GM18519 (cell line): ENCODE measurements at regions not wholly inside any gene's neighbourhood (a gene's known extent, or its start where the extent isn't known, plus 50 kb on each side); places are given as distances from the start of the nearest gene placed in this dataset.
A peak's percentile ranks its signal among the peaks of the same experiment; 100 is the strongest.

Experiments
- ATAC-seq: cut with Tn5 transposase; IDR thresholded peaks from one replicate; pipeline ENCODE4 v1.9.1; 2021; ENCODE audit warnings: mild to moderate bottlenecking, moderate library complexity; ENCODE audit not compliant: unreplicated experiment, low FRiP score

DNA sequence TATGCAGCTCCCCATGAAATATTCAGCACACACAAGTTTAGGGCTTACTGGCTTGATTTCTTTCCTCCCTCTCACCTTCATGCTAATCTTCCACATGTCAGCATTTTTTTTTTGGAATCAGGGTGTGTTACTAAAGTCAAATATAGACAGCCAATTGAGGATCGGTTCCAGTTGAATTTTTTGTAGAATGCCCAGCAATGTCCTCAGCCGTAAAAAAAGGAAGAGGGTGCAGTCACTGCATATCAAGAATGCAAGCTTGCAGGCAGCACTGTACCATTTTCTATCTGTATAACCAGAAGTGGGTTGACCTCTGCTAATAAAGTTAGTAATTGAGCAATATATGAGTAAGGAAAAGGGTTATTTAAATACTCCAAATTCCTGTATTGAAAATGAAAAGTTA, 51.4 kb upstream of the CHMP2B start:
- ATAC-seq, result no peak

DNA sequence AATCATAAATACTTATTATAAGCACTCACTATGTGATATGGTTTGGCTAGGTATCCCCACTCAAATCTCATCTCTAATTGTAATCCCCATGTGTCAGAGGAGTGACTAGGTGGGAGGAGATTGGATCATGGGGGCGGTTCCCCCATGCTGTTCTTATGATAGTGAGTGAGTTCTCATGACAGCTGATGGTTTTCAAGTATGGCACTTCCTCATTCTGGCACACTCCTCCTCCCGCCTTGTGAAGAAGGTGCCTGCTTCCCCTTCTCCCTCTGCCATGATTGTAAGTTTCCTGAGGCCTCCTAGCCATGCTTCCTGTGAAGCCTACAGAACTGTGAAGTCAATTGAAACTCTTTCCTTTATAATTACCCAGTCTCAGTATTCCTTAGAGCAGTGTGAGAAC, 53.3 kb upstream of the CHMP2B start:
- ATAC-seq, result no peak

DNA sequence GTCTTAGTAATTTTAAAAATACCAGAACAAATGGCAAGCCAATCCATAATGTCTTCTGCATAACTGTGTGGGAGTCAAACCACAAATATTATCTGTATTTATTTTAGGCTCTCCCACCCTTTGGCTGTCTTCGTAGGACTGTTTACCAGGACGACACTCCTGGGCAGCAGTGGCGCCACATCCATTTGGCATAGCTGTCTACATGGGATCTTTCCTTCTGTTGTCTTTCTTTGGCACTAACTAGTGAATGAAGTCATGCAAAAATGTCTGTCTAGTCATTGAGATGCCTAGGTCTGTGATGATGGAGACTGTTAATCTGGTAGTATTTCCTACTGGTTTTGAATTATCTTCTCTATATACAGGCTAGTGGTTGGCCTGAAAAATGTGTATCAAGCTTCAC, 54.0 kb upstream of the CHMP2B start:
- ATAC-seq, result no peak

DNA sequence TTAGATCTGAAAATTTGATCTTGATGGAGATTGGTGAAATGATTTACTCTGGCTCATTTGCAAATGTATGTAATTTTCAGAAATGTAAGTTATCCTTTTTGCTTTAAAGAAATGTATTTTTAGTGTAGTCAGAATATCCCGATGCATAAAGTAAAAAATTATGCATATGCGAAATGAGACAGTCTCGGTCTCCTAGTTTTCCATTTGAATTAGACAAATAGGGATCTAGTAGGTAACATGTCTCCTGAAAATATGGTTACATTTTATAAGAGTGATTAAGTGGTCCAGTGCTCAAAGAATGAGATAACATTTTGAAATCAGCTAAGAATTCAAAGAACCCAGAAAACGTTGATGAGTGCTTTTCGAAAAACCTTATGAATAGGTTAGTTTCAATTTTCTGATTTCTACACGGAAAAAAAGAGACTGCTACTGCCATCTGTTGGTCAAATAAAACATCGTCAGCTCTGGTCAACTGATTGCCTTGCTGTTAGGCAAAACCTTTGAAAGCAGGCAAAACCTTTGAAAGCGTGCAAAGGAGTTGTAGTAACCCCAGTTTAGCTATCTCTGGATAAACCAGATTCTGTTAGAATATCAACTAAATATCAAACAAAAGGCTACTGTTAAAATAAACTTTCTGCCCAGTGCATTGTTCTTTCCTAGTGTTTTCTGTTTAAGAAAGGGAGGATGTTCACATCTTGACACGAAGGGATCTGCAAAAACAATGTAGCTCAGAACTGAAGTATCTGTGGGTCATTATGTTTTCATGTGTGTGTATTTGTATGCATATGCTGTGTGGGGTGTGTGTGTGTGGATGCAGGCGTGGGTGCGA, 59.3 kb upstream of the CHMP2B start:
- peak; percentile 87 for ATAC-seq

DNA sequence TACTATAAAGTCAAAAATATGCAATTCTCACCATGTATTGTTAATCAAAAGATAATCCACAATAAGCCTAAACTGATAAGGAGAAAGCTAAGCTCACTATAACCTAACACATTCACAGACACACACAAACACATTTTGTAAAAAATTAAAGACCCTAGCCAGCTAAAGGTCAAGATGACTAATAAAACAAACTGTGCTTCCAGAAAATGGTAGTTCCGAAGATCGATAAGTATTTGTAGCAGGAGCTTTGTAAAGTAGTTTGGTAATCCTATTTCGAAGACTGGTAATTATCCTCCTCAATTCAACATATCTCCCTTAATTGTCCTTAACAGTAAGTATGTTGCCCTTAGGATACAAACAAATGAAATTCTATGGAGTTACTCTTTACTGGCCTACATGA, 62.9 kb upstream of the CHMP2B start:
- no peak for ATAC-seq

DNA sequence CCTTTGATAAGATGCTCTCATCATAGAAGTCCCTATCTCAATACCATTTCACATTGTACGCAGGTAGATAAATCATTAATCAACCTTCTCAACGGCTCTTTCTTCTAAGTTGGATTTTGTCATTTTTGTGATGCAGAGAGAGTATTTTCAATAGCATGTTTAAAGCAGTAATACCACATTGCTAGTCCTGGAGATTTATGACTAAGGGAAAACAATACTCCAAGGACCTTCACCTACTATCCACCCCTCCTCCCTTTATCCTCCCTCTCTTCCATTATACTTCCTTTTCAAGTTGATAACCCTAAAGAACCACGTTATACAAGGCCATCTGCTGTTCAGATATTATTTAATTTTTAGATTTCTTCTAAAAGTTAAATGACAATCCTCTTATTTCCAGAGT, 65.3 kb upstream of the CHMP2B start:
- ATAC-seq, result no peak

DNA sequence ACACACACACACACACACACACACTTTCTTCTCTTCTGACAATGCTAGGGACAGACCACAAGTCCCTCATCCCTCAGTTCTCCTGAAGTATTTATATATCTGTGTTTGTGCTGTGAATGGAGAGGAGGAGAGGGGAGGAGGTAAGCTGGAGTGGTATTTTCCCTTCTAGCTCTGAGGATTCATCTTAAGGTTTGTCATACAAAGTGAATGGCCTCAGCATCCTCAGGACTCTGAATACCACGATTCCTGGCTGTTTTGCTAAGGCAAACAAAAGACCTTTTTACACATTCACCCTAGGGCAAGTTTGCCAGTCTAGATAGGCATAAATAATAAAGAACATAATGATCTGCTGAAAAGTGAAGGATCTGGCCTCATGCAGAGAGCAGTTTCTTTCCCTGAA, 65.7 kb upstream of the CHMP2B start:
- ATAC-seq, result no peak

DNA sequence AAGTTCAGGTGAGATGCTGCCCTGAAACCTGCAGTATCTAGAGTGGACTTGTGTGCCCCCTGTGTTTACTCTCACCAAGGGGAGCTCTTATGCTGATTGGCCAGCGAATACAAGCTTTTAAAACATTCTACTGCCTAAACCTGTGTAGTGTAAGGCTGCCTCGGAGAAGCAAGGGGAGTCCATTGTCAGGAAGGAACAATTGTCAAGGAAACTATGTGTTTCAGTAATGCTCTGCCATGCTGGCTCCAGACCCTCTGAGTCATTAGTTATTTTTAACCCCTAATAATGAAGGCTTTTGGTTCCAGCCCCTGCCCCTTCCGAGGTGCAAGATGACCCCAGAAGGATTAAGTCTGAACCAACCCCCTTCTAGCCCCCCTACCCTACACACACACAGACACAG, 66.1 kb upstream of the CHMP2B start:
- no peak for ATAC-seq

DNA sequence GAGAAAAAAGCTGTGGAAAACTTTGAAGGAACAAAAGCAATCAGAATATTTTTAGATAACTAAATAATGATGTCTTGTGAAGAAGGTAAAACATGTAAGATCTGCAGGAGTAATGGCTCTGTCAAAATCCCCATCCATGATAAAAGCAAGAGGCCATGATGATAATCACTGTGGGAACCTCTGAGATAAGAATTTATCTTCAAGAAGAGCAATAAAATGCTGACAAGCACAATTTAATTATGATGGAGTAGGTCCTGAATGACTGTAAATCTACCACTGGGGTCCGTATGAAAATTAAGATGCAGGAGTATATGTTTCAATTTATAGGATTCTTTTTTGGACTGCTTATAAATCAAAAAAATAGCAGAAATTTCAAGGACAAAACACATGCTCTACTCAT, 68.3 kb upstream of the CHMP2B start:
- no peak for ATAC-seq

DNA sequence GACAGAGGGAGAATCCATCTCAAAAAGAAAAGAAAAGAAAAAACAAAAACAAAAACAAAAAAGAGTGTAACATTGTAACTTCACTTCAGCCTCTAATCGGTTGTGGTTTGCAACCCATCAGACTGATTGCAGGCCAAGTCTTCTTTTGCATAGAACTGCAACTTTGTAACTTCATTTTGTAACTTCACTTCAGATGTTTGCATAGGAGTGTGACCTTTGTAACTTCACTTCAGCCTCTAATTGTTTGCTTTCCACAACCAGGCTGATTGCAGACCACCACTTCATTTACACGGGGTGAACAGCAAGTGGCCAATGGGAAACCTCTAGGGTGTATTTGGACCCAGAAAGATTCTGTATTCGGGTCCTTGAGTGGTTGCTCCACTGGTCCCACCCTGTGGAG, 79.1 kb upstream of the CHMP2B start:
- no peak for ATAC-seq

DNA sequence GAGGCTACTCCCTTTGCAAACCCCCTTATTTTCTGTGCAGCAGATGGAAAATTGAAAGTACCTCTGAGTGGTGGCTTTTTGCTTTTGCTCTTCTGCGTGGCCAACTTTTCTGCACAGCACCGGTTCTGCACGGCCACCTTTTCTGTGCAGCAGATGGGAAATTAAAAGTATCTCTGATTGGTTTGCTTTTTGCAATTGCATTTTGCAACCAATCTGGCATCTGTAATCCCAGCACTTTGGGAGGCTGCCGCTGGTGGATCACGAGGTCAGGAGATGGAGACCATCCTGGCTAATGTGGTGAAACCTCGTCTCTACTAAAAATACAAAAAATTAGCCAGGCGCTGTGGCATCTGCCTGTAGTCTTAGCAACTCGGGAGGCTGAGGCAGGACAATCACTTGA, 79.5 kb upstream of the CHMP2B start:
- no peak for ATAC-seq

DNA sequence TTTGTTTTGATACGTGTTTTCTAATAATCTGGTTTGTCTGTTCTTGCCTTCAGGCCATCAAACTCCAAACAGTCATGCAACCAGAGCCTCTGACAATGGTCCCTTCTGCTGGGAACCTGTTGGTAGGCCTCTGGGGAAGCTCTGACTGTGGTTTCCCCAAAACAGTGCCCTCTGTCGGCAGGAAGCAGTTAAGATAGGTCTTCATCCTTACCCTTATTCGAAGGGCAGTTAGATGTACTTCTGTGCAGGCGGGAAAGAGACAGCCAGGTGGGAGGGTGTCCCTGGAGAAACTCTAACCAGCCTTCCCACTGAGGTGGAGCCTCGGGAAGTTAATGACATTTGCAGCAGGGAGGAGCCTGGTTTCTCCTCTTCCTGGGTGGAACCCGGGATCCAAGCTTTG, 81.6 kb upstream of the CHMP2B start:
- peak; percentile 78 for ATAC-seq

DNA sequence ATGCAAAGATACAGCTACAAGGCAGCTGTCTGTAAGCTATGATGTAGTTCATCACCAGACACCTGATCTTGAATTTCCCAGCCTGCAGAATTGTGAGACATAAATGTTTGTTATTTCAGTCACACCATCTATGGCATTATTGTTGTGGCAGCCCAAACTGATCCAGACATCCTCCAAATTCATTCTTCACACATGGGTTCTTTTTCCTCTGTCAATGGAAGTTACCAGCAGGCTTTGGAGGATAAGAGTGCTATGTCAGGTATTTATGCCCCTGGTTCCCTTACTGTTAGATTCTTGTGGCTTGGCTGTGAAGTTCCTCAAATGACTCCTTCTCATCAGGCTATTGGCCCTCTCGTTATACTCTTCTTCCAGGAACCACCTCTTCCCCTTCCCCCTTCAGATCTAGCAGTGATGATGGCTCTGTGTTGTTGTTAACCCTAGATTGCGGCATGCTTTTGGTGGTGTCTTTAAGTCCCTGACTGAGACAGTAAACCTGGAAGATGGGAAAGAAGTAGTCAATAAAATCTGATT, 91.0 kb upstream of the CHMP2B start:
- no peak for ATAC-seq

DNA sequence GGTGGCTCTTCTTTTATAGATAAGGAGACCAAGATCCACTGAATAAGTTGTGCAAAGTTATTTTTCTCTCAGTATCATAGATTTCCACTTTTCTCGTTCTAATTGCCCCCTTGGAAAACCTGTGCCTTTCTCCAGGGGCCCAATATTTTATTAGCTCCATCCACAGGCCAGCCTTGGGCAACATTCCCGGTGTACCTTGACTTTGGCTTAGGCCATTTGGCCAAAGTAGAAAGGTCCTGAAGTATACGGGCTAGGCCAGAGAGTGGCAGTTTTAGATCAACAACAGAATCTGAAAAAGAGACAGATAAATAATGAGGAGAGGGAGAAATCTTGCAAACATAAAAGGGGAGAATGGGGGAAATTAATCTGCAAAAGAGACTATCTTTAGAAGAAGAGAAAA, 91.7 kb upstream of the CHMP2B start:
- ATAC-seq, result no peak

DNA sequence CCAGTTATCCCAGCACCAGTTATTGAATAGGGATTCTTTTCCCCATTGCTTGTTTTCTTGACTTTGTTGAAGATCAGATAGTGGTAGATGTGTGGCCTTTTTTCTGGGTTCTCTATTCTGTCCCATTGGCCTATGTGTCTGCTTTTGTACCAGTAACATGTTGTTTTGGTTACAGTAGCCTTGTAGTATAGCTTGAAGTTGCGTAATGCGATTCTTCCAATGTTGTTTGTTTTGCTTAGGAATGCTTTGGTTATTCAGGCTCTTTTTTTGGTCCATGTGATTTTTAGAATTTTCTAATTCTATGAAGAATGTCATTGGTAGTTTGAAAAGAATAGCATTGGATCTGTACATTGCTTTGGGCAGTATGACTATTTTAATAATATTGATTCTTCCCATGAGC, 94.3 kb upstream of the CHMP2B start:
- ATAC-seq, result no peak

DNA sequence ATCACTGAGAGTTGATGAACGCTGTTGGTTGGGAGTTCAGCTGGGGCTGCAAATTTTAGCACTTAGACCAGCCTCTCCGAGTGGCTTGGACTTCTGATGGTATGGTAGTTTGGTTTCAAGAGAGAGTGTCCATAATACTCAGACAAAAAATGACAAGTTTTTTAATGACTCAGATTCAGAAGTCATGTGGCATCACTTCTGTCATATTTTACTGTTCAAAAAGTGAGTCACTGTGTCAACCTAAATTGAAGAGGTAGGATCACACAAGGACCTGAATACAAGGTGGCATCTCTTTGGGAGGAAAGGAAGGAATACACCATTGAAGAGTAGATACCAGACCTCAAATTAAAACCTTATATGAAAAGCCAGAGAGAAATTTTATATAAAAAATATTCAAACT, 99.1 kb upstream of the CHMP2B start:
- ATAC-seq, result no peak

DNA sequence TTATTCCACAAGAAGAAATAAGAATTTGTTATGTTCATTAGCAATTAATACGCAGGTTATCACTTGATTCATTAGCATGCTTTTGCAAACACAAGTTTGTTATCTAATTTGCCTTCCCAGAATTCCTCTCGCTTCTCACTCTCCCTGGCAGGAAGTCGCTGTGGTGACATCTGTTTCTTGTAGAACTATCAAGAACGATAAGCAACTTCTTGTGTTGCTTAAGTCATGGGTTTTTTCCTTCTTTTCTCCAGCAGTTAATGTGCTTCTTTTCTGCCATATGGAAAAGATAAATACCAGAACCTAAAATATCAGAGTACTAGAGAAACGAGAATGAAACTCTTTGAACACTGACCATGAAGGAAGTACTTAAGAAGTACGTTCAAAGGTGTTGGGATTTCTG, 99.8 kb upstream of the CHMP2B start:
- no peak for ATAC-seq

DNA sequence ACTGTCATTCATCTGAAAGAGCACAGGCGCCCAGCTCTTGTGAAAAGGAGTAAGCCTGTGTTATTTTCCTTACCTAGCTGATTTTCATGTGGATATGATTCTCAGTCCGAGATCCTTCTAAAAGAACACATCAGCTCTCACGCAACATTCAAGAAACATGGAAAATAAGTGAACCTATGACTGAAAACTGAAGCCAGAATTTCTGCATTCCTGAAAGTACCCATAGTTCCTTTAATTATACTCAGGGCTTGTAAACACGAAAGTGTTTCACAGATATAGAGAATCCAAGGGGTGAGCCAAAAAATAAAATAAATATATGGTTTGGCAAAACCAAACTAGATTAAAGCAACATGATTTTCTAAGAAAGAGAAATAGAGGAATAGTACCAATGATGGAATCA, 100.8 kb upstream of the CHMP2B start:
- ATAC-seq, result no peak

DNA sequence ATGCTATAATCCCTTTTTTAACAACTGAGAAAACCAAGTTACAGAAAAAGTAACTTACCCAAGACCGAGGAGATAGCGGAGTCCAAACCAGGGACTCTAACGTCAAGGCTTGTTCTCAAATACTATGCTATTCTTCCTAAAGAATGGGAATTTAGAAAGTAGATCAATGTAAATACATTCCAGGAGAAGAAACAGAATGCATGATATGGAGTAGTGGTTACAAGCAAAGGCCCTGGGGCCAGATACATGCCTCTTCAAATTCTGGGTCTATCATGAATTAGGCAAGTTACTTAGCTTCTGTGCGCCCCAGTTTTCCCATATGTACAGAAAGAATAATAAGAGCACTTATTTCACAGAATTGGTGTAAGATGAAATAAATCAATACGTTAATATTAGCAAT, 102.0 kb upstream of the CHMP2B start:
- ATAC-seq, result no peak

DNA sequence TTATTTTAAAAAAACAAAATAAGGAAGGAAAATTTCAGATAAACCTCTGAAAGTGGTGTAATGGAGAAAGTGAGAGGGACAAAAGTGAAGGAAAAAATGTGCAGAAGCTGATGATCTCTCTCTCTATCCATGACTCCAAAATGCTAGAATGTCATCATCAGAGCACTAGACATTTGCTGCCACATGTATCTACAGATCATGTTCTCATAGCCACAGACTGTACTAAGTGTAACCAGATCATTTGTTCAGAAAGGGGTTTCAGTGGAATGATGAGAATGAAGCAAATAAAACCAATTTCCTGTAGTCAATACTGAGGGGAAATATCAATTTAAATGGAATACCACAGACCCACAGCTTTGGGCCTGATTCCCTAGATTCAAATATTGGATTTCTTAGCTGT, 104.3 kb upstream of the CHMP2B start:
- no peak for ATAC-seq

DNA sequence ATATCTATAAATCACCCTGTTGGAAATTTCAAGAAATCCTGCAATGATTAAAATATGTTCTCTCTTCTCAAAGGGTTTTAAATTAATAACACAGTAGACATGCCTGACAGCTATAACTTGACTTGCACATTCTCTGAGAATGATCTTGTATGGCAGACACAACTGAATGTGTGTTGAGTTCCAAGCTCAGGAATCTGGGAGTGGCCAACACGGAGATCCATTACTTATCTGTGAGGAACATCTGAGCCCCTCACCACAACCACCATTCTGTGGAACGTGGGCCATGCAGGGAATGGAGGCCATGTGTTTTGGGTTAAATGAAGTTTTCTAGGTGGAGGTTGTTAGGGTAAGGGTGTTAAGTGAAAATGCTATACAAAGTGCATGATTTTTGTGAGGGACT, 105.3 kb upstream of the CHMP2B start:
- no peak for ATAC-seq

DNA sequence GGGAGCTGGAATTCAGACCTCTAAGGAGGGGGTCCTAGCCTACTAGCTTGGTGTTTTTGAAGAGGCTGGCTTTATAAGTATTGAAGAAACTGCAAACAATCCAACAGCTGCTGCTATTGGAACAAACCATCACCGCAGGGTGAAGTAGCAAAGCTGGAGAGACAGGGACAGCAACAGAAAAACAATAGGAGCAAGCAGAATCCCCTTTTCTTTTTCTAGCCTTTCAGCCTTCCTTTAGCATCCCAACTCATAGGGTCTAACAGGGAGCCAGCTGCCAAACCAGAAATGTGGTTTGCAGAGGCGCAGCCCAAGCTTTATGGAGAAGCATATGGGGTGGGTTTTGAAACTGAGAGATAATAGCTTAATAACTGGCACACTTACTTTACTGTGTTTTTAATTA, 106.2 kb upstream of the CHMP2B start:
- ATAC-seq, result no peak

DNA sequence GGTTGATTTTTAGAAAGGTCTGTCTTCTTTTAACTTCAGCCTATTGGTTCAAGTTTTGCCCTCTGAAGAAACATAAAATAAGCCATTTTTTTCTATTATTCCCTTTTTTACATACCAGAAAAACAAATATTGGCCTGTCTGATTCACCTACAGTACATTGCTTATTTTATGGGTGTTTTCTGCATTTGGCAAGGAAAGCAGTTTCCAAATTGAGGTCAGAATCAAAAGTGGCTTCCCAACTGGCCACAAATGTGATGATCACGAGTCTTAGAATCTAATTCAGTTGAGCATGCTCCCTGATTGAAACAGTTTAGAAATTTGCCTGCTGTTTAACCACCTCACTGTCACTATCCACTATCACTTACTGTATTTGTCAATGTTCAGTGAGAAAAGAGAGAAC, 106.9 kb upstream of the CHMP2B start:
- no peak for ATAC-seq
